Activated CD4-positive, alpha-beta T cell treated with anti-CD3 and anti-CD28 coated beads, Interleukin-2, amount 50 U/mL, for 16 hours (primary cell): ENCODE measurements at regions not wholly inside any gene's neighbourhood (a gene's known extent, or its start where the extent isn't known, plus 50 kb on each side); places are given as distances from the start of the nearest gene placed in this dataset.
A peak's percentile ranks its signal among the peaks of the same experiment; 100 is the strongest.
"Not testable (repeated sequence)": the region's sequence is repeated elsewhere in the genome, so short reads cannot be mapped to it uniquely, and the experiment has no call there.

Experiments used
- DNase-seq: peaks from one replicate; pipeline ENCODE4 v3.0.0-alpha.2; 2020

- no peak for DNase-seq
Observed at GRCh38 chr6:28659250-28659566, 133.5 kb downstream of the GPX5 start.

DNA sequence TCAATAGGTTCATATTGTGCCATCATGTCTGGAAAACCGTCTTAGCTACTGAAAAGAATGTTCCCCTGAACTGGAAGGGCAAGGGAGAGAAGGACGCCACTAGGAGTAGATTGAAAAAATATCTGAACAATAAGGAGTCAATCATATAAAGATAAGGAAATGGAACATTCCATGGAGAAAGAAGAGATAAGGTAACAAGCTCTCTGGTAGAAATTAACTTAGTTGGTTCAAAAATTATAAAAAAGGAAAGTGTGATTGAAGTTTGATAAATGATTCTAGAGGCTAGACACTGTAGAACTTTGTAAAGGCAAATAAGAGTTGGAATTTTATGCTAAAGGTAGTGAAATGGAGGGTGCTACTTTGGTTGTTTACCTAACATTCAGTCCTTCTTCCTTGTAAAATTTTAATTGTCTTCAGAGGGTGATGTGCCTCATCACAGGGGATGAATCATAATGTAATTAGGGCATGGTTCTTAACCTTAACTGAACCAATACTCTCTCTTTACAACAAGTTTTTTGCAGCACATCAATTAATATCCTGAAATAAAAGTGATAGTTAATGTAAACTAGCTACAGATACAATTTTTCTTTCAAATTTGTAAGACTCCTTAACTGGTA, 135.5 kb downstream of the GPX5 start:
- no peak for DNase-seq

DNA sequence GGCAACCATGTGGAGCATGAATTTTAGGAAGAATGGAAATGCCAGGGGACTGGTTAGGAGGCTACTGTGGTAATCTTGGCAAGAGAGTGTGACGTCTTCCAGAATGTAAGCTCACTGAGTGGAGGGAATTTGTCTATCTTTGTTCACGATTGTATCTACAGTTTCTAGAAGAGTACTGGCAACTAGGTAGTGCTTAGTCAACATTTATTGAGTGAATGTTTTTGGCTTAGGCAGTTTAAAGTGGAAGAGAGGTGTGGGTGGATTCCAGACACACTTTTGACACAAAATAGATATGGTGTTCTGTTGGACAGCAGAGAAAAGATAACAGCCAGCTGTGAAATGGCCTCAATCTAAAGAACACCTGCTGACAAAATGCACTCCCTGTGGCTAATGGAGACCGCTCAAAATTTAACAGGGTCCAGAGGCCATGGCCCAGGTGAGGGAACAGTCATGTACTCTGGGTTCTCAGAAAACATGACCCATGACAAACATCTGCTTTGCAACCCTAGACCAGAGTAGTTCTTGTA, 139.3 kb downstream of the GPX5 start:
- no peak for DNase-seq

GRCh38 chr6:28673417-28673786, 147.7 kb downstream of the GPX5 start:
- no peak for DNase-seq

DNA sequence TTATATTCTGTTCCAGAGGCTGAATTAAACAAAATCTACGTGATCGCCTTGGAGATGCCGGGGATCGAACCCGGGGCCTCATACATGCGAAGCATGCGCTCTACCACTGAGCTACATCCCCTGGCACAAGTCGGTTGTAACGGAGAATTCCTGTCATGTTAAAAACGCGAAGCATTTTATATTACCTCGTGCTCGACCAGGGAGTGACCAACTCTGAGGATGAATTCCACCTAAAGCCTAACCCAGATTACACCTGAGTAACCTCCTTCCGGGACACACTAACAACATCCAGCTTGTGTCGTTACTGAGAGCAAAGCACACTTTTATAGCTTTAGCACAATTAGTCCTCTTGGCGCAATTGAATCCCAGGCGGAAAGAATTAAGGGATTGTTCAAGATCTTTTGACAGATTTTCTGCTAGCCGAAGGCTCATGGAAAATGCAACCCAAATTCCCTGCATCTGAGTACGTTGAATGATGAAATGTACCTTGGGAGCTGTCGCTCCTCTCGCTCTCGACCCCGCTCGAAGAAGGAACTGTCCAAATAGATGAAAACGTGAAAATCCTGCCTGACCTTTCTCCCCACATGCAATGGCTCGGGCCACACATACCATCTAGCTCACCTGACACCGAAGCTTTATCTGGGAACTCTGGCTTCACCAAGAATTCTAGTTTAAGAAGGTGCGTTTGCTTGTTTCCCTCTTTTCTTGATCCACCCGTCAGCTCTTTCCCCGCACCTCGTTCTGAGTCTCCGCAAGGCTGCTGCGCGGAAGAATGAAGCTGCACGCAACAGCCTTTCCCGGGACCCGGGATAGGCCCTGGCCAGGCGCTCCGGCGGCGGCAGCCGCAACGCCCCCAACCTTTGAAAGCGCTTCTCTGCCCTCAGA, 148.3 kb downstream of the GPX5 start:
- DNase-seq = peak; percentile 85

GRCh38 chr6:28675600-28675999, 149.9 kb downstream of the GPX5 start:
- no peak for DNase-seq

GRCh38 chr6:28682542-28682941, 156.9 kb downstream of the GPX5 start:
- DNase-seq = no peak

DNA sequence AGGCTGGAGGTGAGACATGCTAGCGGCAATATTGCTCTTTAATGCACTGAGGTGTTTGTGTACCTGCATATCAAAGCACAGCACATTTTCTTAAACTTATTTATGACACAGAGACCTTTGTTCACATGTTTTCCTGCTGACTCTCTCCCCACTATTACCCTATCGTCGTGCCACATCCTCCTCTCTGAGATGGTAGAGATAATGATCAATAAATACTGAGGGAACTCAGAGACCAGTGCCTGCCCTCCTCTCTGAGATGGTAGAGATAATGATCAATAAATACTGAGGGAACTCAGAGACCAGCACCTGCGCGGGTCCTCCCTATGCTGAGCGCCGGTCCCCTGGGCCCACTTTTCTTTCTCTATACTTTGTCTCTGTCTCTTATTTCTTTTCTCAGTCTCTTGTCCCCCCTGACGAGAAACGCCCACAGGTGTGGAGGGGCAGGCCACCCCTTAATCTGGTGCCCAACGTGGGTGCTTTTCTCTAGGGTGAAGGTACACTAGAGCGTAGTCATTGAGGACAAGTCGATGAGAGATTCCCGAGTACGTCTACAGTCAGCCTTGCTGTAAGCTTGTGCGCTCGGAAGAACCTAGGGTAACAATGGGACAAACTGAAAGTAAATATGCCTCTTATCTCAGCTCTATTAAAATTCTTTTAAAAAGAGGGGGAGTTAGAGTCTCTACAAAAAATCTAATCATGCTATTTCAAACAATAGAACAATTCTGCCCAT, 157.4 kb downstream of the GPX5 start:
- not testable (repeated sequence) for DNase-seq

- peak; percentile 46 for DNase-seq
Observed at GRCh38 chr6:28683945-28684538, 158.4 kb downstream of the GPX5 start.

DNA sequence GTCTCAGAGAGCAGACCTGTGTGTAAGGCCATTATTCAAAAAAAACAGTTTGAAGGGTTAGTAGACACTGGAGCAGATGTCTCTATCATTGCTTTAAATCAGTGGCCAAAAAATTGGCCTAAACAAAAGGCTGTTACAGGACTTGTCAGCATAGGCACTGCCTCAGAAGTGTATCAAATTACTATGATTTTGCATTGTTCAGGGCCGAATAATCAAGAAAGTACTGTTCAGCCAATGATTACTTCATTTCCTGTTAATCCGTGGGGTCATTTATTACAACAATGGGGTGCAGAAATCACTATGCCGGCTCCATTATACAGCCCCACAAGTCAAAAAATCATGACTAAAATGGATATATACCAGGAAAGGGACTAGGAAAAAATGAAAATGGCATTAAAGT, 160.3 kb downstream of the GPX5 start:
- not testable (repeated sequence) for DNase-seq

DNA sequence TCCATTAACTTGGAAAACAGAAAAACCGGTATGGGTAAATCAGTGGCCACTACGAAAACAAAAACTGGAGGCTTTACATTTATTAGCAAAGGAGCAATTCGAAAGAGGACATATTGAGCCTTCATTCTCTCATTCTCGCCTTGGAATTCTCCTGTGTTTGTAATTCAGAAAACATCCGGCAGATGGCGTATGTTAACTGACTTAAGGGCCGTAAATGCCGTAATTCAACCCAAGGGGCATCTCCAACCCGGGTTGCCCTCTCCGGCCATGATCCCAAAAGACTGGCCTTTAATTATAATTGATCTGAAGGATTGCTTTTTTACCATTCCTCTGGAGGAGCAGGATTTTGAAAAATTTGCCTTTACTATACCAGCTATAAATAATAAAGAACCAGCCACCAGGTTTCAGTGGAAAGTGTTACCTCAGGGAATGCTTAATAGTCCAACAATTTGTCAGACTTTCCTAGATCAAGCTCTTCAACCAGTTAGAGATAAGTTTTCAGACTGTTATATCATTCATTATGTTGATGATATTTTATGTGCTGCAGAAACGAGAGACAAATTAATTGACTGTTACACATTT, 160.9 kb downstream of the GPX5 start:
- DNase-seq = peak; percentile 71

GRCh38 chr6:28687309-28687981, 161.8 kb downstream of the GPX5 start:
- DNase-seq = not testable (repeated sequence)

- not testable (repeated sequence) for DNase-seq
Observed at GRCh38 chr6:28691991-28692390, 166.3 kb downstream of the GPX5 start.

- peak; percentile 55 for DNase-seq
Observed at GRCh38 chr6:28693033-28693750, 167.5 kb downstream of the GPX5 start.

DNA sequence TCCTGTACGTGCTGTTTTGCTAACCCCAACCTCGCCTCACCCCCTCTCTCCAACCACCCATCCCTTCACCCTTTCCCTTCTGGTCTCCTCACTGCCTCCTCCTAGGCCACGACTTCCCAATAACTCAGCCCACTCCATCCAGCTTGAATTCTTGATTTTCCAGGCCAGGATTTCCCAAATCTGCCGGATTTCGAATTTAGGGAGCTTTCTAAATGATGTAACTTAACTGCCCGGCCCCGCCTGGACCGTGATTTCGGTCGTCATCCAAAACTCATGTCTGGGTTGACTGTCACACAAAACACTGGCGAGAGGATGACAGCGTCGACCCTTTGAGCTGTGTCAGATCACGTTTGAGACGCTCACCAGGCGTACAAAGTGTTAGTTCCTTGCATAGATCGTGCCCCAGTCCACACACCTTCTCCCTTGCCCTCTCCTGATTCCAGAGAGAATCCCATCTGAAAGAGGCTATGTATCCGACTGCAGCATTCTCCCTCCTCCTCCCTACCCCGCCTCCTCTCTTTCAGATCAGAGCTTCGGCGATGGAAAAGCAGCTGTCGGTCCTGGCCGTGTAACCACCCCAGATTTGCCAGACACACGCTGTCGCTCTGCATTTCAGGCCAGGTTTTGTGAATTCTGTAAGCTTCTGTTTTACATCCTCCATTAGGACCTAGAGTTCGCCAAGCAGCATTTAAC, 168.2 kb downstream of the GPX5 start:
- DNase-seq = no peak

GRCh38 chr6:28695715-28696114, 170.0 kb downstream of the GPX5 start:
- peak; percentile 43 for DNase-seq

DNA sequence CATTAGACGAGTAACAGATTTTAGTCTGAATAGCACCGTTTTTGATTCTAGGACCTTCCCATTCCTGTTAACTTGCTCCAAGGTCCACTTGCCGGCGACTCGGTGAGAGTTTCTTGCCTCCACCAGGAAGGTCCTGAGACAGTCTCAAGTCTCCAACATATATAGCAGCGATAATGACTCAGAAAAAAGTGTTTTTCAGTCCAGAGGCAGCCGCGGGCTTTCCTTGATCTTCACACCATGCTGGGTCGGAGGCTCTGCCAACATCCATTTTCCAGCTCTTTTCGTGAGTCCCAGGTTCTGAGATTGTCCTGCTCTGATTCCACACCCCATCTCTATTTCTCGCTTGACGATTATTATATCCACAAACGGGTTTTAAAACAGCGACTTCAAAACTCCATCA, 170.5 kb downstream of the GPX5 start:
- DNase-seq = no peak

DNA sequence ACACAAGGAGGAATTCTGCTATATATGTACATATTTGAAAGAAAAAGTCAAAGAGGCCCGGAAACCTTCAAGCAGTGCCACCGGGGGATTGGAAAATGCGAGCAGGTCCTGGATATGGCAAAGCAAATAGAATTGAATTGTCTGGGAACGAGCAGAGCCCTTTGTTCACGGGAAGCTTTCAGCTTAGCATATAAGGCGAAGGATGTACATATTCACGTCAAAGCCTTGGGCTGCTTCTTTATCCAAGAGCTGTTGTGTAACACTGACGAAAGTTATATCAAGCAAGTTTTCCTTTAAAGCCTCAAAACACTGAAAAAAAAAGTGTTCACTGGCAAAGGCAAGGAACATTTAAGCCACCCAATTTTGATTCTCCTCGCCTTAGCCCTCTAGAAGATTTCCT, 171.0 kb downstream of the GPX5 start:
- no peak for DNase-seq

- no peak for DNase-seq
Observed at GRCh38 chr6:28707387-28708282, 182.0 kb downstream of the GPX5 start.
